H1 (cell line): ENCODE measurements at regions not wholly inside any gene's neighbourhood (a gene's known extent, or its start where the extent isn't known, plus 50 kb on each side); places are given as distances from the start of the nearest gene placed in this dataset.

Experiments
- EP300 ChIP-seq, 2 experiments: IDR thresholded peaks; 1 replicate in 1 of 2; 2 replicates in 1 of 2; pipeline ENCODE4 v1.6.1; 2011 to 2012; ENCODE audit warnings: low read depth in 2 of 2, low read length in 2 of 2, mild to moderate bottlenecking in 2 of 2, borderline replicate concordance in 1 of 2, inconsistent platforms in 1 of 2, moderate library complexity in 1 of 2
- RBBP5 ChIP-seq: IDR thresholded peaks from 2 replicates; pipeline ENCODE4 v1.7.1; 2012; ENCODE audit warnings: low read depth, mild to moderate bottlenecking, inconsistent platforms, low read length, moderate library complexity, borderline replicate concordance
- SIRT6 ChIP-seq: IDR thresholded peaks from one replicate; pipeline ENCODE4 v1.7.1; 2012; ENCODE audit warnings: low read length, inconsistent platforms
- SRF ChIP-seq: IDR thresholded peaks from 2 replicates; pipeline ENCODE4 v1.6.1; 2011; ENCODE audit warnings: mild to moderate bottlenecking, low read depth, low read length, moderate library complexity
- ZNF274 ChIP-seq: IDR thresholded peaks from 2 replicates; pipeline ENCODE4 v1.7.0; 2012; ENCODE audit warnings: low read length, borderline replicate concordance; ENCODE audit errors: extremely low read depth
- TF ChIP-seq, protein P1 (sequence below): IDR thresholded peaks from 2 replicates; pipeline ENCODE4 v1.6.1; 2011; ENCODE audit warnings: low read depth, mild to moderate bottlenecking, low read length; ENCODE audit not compliant: insufficient read depth

DNA sequence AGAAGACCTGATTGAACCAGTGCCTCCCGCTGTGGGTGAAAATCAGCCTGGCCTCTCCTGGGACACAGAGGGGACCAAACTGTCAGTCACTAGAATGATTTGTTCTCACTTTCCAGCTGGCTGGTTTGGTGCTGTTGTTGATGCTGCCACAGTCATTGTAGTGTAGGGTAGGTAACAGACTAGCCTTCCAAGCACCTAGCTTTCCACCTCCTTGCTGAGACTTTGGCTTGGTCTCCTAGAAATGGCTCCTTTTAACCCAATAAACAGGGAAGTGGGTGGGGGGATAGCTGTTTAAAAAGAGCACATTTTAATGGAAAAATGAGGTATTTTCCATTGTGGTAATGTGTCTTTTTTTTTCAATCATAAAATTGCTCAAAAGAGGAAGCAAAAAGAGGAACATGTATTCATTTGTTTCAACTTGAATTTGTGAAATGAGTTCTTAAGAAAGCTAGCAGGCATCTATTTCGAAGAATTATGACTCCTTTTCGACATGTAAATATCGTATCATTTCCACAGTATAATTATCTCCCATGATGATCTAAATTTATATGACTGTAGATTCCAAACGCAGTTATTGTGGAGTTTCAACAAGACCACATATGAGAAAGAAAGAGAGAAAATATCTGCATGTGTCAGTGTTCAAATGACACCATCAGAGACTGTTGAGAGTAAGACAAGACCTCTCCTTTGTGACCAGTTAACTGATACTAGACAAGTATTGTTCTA, 190.1 kb downstream of the HLX start (continued):
- TF ChIP-seq SIRT6 (no peak), RBBP5 (no peak), SRF (no peak), ZNF274 (no peak), EP300 (IDR thresholded peaks at IDR 0.05; ENCODE audit: borderline replicate concordance in 1 of 2, low read depth in 2 of 2, low read length in 2 of 2) (no peak)
- TF ChIP-seq, protein P1, sequence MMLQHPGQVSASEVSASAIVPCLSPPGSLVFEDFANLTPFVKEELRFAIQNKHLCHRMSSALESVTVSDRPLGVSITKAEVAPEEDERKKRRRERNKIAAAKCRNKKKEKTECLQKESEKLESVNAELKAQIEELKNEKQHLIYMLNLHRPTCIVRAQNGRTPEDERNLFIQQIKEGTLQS: no peak
